H1 (cell line): ENCODE measurements at regions not wholly inside any gene's neighbourhood (a gene's known extent, or its start where the extent isn't known, plus 50 kb on each side); places are given as distances from the start of the nearest gene placed in this dataset.

Source experiments
- CHD7 ChIP-seq: fragments of 300-600 bp; sonication (generic); IDR thresholded peaks from 2 replicates; pipeline ENCODE4 v1.7.1; 2012; ENCODE audit warnings: low read length, moderate library complexity, mild to moderate bottlenecking, inconsistent platforms; ENCODE audit not compliant: insufficient replicate concordance
- JUN ChIP-seq: IDR thresholded peaks from 2 replicates; pipeline ENCODE4 v1.6.1; 2011; ENCODE audit warnings: low read depth, mild to moderate bottlenecking, improper control_type of control experiment, low read length
- KDM5A ChIP-seq: fragments of 200-600 bp; IDR thresholded peaks from 2 replicates; pipeline ENCODE4 v1.7.1; 2012; ENCODE audit warnings: mild to moderate bottlenecking, low read length, inconsistent platforms, mixed read lengths
- TAF1 ChIP-seq: IDR thresholded peaks from 2 replicates; pipeline ENCODE4 v1.6.1; 2011; ENCODE audit warnings: mild to moderate bottlenecking, low read depth, low read length

- no peak for TF ChIP-seq CHD7
- no peak for TF ChIP-seq JUN
- TF ChIP-seq TAF1: no peak
- no peak for TF ChIP-seq KDM5A
Measured at GRCh38 chr4:128481752-128482480, 194.3 kb upstream of the PGRMC2 start (continued).
